Keratinocyte (primary cell): ENCODE measurements at regions not wholly inside any gene's neighbourhood (a gene's known extent, or its start where the extent isn't known, plus 50 kb on each side); places are given as distances from the start of the nearest gene placed in this dataset.

Experiments
- EZH2 ChIP-seq: IDR thresholded peaks from one replicate; pipeline ENCODE4 v1.6.1; 2012; ENCODE audit warnings: inconsistent platforms, mild to moderate bottlenecking, low read length, moderate library complexity
- TF ChIP-seq, protein P1 (sequence below), 3 experiments: IDR thresholded peaks in 1 of 3; conservative IDR thresholded peaks in 1 of 3; optimal IDR thresholded peaks in 1 of 3; 2 replicates in 2 of 3; 3 replicates in 1 of 3; pipeline versions ENCODE3 to v1.5.1; 2011; ENCODE audit warnings: low read length in 3 of 3, mild to moderate bottlenecking in 3 of 3, moderate library complexity in 2 of 3, control low read depth in 1 of 3, inconsistent platforms in 1 of 3; ENCODE audit not compliant: insufficient read depth in 2 of 3; ENCODE audit errors: extremely low read depth in 1 of 3

DNA sequence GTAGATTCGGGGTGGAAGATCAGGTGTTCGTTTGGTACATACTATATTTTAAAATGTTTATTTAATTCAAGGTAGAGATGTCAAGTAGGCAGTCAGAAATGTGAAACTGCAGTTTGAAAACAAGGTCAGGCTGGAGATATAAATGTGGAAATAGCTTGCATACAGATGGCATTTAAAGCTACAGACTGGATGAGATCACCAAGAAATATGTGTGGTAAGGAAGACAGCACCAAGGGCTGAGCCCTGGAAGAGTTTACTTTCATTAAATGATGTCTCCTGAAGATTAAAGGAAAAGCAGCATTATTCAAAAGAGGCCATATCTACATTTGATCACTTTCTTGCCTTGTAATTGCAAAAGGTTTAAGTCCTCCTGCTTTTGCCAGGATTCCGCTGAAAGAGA lies 271.3 kb downstream of the PTBP2 start:
- TF ChIP-seq, protein P1, sequence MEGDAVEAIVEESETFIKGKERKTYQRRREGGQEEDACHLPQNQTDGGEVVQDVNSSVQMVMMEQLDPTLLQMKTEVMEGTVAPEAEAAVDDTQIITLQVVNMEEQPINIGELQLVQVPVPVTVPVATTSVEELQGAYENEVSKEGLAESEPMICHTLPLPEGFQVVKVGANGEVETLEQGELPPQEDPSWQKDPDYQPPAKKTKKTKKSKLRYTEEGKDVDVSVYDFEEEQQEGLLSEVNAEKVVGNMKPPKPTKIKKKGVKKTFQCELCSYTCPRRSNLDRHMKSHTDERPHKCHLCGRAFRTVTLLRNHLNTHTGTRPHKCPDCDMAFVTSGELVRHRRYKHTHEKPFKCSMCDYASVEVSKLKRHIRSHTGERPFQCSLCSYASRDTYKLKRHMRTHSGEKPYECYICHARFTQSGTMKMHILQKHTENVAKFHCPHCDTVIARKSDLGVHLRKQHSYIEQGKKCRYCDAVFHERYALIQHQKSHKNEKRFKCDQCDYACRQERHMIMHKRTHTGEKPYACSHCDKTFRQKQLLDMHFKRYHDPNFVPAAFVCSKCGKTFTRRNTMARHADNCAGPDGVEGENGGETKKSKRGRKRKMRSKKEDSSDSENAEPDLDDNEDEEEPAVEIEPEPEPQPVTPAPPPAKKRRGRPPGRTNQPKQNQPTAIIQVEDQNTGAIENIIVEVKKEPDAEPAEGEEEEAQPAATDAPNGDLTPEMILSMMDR (optimal IDR thresholded peaks at IDR 0.05 in 1 of 3, IDR thresholded peaks at IDR 0.05 in 1 of 3, conservative IDR thresholded peaks at IDR 0.05 in 1 of 3; ENCODE audit: extremely low read depth in 1 of 3, insufficient read depth in 2 of 3, low read length in 3 of 3), result no peak
- TF ChIP-seq EZH2, result no peak
